GM21367 (cell line): ENCODE measurements at regions not wholly inside any gene's neighbourhood (a gene's known extent, or its start where the extent isn't known, plus 50 kb on each side); places are given as distances from the start of the nearest gene placed in this dataset.

Source experiments
- ATAC-seq: cut with Tn5 transposase; IDR thresholded peaks from one replicate; pipeline ENCODE4 v1.9.1; 2021; ENCODE audit not compliant: unreplicated experiment

DNA sequence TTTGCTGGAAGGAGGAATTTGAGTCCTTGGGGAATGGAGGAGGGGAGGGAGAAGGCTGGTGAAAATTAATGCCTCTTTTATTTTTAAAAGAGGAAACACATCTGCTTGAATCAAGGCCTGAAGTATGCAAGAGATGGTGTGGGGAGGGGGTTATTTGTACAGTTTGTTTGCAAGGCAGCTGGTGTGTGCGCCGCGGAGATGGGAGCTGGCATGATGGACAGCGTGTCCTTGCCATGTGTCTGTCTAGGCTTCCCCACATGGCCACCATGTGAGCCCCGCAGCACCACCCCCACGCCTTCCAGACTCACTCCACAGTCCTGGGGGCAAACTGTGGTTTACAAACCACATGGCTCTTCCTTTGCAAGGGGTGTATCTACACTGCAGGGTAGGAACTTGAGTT, 154.8 kb upstream of the APCDD1 start:
- ATAC-seq, result no peak

DNA sequence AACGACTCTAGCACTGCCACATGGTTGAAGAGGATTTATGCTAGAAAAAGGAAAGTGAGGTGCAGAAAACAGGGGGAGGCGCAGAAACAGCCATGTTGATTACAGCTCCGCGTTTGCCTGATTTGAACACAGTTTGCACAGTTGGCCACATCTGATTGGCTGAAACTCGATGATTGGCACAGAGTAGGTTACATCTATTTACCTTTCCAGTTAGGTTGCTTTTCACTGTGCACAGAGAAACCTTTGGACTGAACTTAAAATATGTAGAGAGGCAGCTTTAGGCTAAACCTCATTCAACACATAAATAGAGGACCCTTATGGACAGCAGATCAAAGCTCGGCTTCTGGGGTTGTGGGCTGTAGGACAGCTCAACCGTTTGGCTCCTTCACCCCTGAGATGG, 153.7 kb upstream of the APCDD1 start:
- ATAC-seq, result no peak

DNA sequence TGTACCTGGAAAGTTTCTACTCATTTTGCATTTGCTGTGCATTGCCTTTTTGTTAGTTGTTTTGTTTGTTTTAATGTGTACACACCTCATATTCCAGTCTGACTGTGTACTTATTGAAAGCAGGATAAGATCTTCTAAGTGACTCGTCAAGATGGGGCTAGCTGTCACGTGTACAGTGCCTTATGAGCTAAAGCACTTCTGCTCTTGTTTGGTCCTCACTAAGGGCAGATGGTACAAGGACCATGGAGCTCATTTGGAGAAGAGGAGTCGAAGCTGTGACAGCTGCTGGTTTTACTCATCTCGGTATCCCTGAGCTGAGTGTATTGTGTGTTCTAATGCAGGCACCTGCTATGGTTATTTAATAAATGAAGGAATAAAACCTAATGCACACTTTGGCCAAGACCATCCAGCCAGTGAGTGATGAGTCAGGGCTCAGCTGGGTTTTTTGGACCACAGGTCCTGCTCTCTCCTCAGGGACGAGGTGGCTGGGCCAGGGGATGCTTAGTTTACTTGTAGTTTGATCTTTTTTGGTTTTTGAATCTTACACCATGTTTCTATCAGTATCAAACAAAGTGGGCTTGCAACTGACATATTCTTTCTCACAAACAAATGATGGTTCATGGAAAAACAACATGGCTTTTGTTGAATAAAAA, 152.5 kb upstream of the APCDD1 start:
- no peak for ATAC-seq

DNA sequence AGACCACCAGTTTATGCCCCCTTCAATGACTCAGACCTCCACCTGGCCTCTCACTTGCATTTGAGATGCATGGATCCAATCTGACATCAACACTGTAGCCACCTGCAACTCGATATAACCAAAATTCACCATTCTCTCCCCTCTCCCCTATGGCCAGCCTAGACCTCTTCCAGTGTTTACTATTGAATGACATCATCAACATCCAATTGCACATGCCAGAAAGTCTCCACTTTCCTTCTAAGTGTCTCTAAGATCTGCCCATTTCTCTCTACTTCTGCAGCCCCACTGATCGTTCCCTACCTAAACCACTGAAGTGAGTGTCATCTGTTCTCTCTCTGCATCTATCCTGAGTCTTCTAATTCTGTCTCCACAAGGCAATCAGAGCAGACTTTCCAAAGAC, 151.3 kb upstream of the APCDD1 start:
- ATAC-seq, result no peak

GRCh38 chr18:10304853-10305252, 149.6 kb upstream of the APCDD1 start:
- no peak for ATAC-seq

DNA sequence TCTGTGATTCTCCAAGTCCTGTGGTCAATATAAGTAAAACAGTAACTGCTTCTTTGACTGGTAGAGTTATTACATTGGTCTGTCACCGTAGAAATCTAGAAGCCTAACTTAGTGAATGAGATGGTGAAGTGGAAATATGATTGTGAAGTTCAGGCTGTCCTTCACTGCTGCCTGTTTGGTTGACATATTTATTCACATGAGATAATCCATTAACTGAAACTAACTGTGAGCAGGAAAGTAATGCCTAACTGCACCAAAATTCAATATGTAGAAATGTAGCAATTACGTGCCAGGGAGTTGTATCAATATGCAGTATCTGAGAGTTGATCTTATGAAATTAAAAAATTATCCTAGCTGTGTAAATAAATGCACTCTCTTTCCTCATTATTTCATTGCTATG, 147.7 kb upstream of the APCDD1 start:
- no peak for ATAC-seq

DNA sequence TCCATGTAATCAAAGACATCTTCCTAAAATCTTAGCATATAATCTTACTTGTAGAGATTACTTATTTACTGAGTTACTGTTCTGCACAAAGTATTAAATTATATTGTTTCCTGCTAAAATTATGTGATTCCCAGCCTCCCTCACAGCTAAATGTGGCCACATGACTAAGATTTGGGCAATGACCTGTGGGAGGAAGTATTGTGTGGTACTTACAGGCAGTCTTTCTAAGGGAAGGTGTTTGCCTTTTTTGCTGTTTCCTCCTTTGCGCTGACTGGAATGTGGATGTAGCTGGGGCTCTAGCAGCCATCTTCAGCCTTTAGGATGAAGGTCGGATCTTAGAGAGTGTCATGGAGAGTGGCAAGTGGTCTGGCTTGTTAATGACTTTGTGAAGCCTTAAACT, 146.3 kb upstream of the APCDD1 start:
- ATAC-seq, result no peak

- ATAC-seq, result no peak
Measured at GRCh38 chr18:10310626-10311025, 143.8 kb upstream of the APCDD1 start.

DNA sequence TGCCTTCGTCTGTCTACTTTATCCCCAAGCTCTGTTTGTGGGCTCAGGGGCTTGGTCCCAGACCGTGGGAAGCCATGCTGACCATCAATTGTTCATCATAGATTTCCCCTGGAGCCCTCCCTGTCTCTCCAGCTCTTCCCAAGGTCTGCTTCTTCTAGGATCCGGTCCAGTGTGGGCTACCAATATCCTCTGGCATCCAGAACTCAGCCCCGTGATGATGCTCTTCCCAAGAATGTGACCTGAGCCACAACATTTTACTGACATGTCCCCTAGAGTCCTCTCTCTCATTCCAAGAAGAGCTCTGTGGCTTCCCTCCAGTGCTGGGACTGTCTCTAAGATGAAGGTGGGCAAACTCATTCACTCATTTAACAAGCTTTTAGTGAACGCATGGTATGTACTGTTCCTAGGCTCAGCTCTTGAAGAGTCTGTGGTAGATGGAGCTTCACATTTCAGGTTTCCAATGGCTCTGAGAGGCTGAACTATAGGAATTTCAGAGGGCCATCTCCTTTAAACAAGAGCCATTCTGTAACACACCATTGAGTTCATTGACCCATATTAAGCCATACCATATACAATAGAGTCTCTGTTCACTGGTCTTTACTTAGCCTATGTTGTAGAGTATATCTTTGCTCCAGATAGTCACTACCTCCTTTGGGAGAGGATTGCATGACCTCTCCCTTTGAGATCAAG, 142.0 kb upstream of the APCDD1 start:
- no peak for ATAC-seq

DNA sequence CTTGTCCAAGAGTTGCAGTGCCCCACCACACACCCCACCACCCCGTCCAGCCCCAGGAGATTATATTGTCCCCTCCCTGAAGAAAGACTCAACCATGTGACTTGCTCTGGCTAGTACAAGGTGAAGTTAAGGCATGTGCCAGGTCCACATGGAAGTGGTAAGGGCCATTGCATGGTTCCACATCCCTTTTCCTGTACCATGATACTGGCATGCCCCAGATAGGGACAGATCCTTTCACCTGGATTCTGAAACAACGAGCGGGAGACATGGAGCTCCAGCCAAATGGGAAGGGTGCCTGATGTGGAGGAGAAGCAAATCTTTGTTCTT, 141.5 kb upstream of the APCDD1 start:
- no peak for ATAC-seq

- ATAC-seq, result no peak
Measured at GRCh38 chr18:10314066-10314465, 140.4 kb upstream of the APCDD1 start.

DNA sequence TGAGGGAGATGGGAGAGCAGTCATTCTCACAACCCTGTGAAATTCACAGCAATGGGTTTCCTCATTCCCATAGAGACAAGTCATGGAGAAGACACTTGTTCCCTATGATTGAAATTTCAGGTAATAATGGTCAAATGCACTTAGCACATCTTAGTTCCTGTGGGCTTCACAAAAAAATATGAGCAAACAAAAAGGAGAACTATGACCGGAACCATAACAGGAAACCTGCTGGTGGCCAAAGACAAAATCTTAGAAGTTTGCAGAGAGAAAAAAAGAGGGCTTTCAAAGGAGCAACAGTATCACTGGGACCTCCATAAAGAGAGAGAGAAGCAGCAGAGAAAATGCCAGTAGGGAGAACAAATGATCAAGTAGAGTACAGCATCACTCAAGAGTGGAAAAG, 138.9 kb upstream of the APCDD1 start:
- no peak for ATAC-seq

GRCh38 chr18:10316778-10317177, 137.7 kb upstream of the APCDD1 start:
- ATAC-seq, result no peak

- no peak for ATAC-seq
Measured at GRCh38 chr18:10317864-10318690, 136.4 kb upstream of the APCDD1 start.

DNA sequence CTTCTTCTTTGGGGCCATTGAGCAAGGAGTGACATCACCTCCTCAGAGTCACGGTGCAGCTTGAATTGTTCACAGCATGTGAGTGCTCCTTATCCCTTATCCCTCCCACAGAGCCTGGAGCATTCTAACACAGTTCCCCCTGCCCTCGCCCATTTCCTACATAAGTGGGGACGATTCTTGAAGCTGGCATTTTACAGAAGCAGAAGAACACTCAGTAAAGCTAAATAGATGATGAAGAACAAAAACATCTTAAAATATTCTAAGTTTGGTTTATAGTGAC, 135.8 kb upstream of the APCDD1 start:
- no peak for ATAC-seq

- ATAC-seq, result no peak
Measured at GRCh38 chr18:10319026-10319425, 135.4 kb upstream of the APCDD1 start.

- ATAC-seq, result no peak
Measured at GRCh38 chr18:10319914-10320600, 134.4 kb upstream of the APCDD1 start.

GRCh38 chr18:10320791-10321190, 133.6 kb upstream of the APCDD1 start:
- no peak for ATAC-seq

GRCh38 chr18:10321576-10321975, 132.9 kb upstream of the APCDD1 start:
- no peak for ATAC-seq

DNA sequence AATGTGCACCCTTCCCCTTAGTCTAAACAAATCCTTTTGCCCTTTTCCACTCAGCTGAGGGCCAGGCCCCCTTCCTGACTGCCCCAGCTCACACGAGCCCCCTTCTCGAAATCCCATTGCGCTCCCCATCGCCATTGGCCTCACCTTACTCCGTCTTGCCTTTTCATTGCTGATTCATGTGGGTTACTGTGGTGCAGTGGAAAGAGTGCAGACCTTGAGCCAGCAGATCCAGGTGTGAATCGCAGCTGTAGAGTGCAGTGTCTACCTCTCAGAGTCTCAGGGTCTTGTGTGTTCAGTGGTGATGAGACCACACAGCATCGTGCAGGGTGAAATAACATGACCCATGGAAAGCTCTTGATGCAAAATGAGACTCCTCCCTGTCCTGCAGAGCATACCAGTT, 132.4 kb upstream of the APCDD1 start:
- no peak for ATAC-seq

DNA sequence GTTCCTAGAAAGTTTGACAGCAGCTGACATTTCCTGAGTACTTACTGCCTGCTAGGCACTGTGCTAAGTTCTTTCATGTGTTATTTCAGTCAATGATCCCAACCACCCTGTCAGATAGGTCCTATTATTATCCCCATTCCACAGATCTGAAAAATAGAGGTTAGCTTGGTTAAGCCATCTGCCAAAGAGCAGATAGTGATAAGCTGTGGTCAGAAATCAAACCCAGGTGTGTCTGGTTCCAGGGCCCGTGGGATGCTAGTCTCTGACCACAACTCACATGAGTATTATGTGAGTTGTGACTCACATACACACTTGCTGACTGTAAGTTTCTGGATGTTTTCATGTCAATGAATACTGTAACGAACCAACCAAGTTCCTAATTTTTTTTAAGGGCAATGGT, 132.0 kb upstream of the APCDD1 start:
- no peak for ATAC-seq

DNA sequence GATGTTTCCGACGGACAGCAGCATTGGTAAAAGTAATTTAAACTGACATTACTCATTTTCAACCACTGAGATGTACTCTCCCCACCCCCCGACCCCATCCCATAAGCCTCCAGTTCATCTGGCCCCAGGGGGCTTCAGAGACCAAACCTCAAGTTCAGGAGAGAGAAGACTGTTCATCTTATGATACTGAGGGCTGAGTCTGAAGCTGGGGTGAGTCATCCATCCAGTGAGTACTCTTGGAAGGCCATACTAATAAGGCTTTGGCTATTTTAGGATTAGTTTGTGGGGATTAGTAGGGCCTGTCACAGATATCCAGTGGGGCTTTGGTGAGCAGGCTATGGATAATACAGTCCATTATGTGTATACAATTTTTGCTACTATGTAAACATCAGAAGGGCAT, 125.3 kb upstream of the APCDD1 start:
- no peak for ATAC-seq
